ENCODE measurements at regions not wholly inside any gene's neighbourhood (a gene's known extent, or its start where the extent isn't known, plus 50 kb on each side); places are given as distances from the start of the nearest gene placed in this dataset.
"Not testable (repeated sequence)": the region's sequence is repeated elsewhere in the genome, so short reads cannot be mapped to it uniquely, and the experiment has no call there.

- Mint-ChIP-seq H3K27ac (ENCODE audit: unreplicated experiment) (no peak overlapping the region), H3K9me3 (ENCODE audit: unreplicated experiment) (no peaks in the 10 kb centered on the region), H3K4me1 (ENCODE audit: low read depth, unreplicated experiment) (no peaks in the 10 kb centered on the region), H3K4me3 (ENCODE audit: unreplicated experiment) (no peak overlapping the region), H3K36me3 (ENCODE audit: unreplicated experiment) (no peaks in the 10 kb centered on the region), H3K27me3 (ENCODE audit: unreplicated experiment) (peaks cover 3% of the 10 kb centered on the region)
- no peak for DNase-seq
- no peak for TF ChIP-seq CTCF (IDR thresholded peaks at IDR 0.05; ENCODE audit: partially characterized antibody, unreplicated experiment)
Observed at GRCh38 chr17:68763562-68763961, 162.4 kb upstream of the FAM20A start.

- Mint-ChIP-seq H3K4me1 (ENCODE audit: low read depth, unreplicated experiment) (no peaks in the 10 kb centered on the region), H3K4me3 (ENCODE audit: unreplicated experiment) (no peak overlapping the region), H3K27ac (ENCODE audit: unreplicated experiment) (no peak overlapping the region), H3K9me3 (ENCODE audit: unreplicated experiment) (peaks cover under 1% of the 10 kb centered on the region), H3K27me3 (ENCODE audit: unreplicated experiment) (peaks cover 4% of the 10 kb centered on the region), H3K36me3 (ENCODE audit: unreplicated experiment) (no peaks in the 10 kb centered on the region)
- DNase-seq, result no peak
- TF ChIP-seq CTCF (IDR thresholded peaks at IDR 0.05; ENCODE audit: partially characterized antibody, unreplicated experiment), result no peak
Observed at GRCh38 chr17:68762911-68763310, 161.7 kb upstream of the FAM20A start.

- Mint-ChIP-seq H3K27me3 (ENCODE audit: unreplicated experiment) (peaks cover 4% of the 10 kb centered on the region), H3K9me3 (ENCODE audit: unreplicated experiment) (peaks cover 2% of the 10 kb centered on the region), H3K4me1 (ENCODE audit: low read depth, unreplicated experiment) (no peaks in the 10 kb centered on the region), H3K4me3 (ENCODE audit: unreplicated experiment) (no peak overlapping the region), H3K27ac (ENCODE audit: unreplicated experiment) (peak overlapping the region; percentile 82), H3K36me3 (ENCODE audit: unreplicated experiment) (peaks cover 8% of the 10 kb centered on the region)
- TF ChIP-seq CTCF (IDR thresholded peaks at IDR 0.05; ENCODE audit: partially characterized antibody, unreplicated experiment), result no peak
- DNase-seq, result no peak
Observed at GRCh38 chr17:68760141-68760475, 158.9 kb upstream of the FAM20A start.

- peaks cover 2% of the 10 kb centered on the region for H3K9me3 Mint-ChIP-seq (ENCODE audit: unreplicated experiment)
- peak overlapping the region; percentile 58 for H3K4me3 Mint-ChIP-seq (ENCODE audit: unreplicated experiment)
- H3K4me1 Mint-ChIP-seq (ENCODE audit: low read depth, unreplicated experiment), result no peaks in the 10 kb centered on the region
- peak overlapping the region; percentile 82 for H3K27ac Mint-ChIP-seq (ENCODE audit: unreplicated experiment)
- peaks cover 3% of the 10 kb centered on the region for H3K27me3 Mint-ChIP-seq (ENCODE audit: unreplicated experiment)
- peak; percentile 81 for DNase-seq
- H3K36me3 Mint-ChIP-seq (ENCODE audit: unreplicated experiment), result peaks cover 8% of the 10 kb centered on the region
- TF ChIP-seq CTCF (IDR thresholded peaks at IDR 0.05; ENCODE audit: partially characterized antibody, unreplicated experiment), result peak; percentile 56
Observed at GRCh38 chr17:68759343-68760140, 158.4 kb upstream of the FAM20A start.

- no peaks in the 10 kb centered on the region for H3K4me1 Mint-ChIP-seq (ENCODE audit: low read depth, unreplicated experiment)
- no peak for TF ChIP-seq CTCF (IDR thresholded peaks at IDR 0.05; ENCODE audit: partially characterized antibody, unreplicated experiment)
- H3K27ac Mint-ChIP-seq (ENCODE audit: unreplicated experiment), result no peak overlapping the region
- H3K27me3 Mint-ChIP-seq (ENCODE audit: unreplicated experiment), result peaks cover 3% of the 10 kb centered on the region
- peaks cover 8% of the 10 kb centered on the region for H3K36me3 Mint-ChIP-seq (ENCODE audit: unreplicated experiment)
- H3K9me3 Mint-ChIP-seq (ENCODE audit: unreplicated experiment), result peaks cover 2% of the 10 kb centered on the region
- DNase-seq, result no peak
- H3K4me3 Mint-ChIP-seq (ENCODE audit: unreplicated experiment), result no peak overlapping the region
Observed at GRCh38 chr17:68759002-68759342, 157.8 kb upstream of the FAM20A start.

- not testable (repeated sequence) for H3K4me3 Mint-ChIP-seq (ENCODE audit: unreplicated experiment); DNase-seq; H3K36me3 Mint-ChIP-seq (ENCODE audit: unreplicated experiment); H3K9me3 Mint-ChIP-seq (ENCODE audit: unreplicated experiment); H3K27ac Mint-ChIP-seq (ENCODE audit: unreplicated experiment); H3K4me1 Mint-ChIP-seq (ENCODE audit: low read depth, unreplicated experiment); H3K27me3 Mint-ChIP-seq (ENCODE audit: unreplicated experiment)
Observed at GRCh38 chr17:68757866-68758757, 156.9 kb upstream of the FAM20A start.

All from glutamatergic neuron (in vitro differentiated cells).